ENCODE measurements at regions not wholly inside any gene's neighbourhood (a gene's known extent, or its start where the extent isn't known, plus 50 kb on each side); places are given as distances from the start of the nearest gene placed in this dataset.

GRCh38 chr7:94060752-94061151 lies 56.6 kb upstream of the BET1 start:
- Histone ChIP-seq H3K36me3 (ENCODE audit: low read depth, missing control alignments) (no peaks in the 10 kb centered on the region), H3K4me3 (no peak overlapping the region), H3K9me3 (no peaks in the 10 kb centered on the region), H3K4me1 (no peaks in the 10 kb centered on the region), H3K27ac (no peak overlapping the region), H3K27me3 (no peaks in the 10 kb centered on the region)
- intact Hi-C loops (cut with DNase I; ENCODE audit: low total_unique reads) = no loop called here
- TF ChIP-seq POLR2A (IDR thresholded peaks at IDR 0.05) (no peak), CTCF (IDR thresholded peaks at IDR 0.05) (no peak)
- no peak for DNase-seq
- WGBS, 2 donors = 64 to 66% methylated on average over 5 of the region's 5 CpGs

GRCh38 chr7:94061326-94061725 lies 57.2 kb upstream of the BET1 start:
- no peak overlapping the region for H3K4me3 ChIP-seq
- TF ChIP-seq POLR2A (IDR thresholded peaks at IDR 0.05) = no peak
- no peak for TF ChIP-seq CTCF (IDR thresholded peaks at IDR 0.05)
- no peaks in the 10 kb centered on the region for H3K36me3 ChIP-seq (ENCODE audit: low read depth, missing control alignments)
- H3K4me1 ChIP-seq = no peaks in the 10 kb centered on the region
- H3K27me3 ChIP-seq = no peaks in the 10 kb centered on the region
- WGBS, 2 donors = 67 to 73% methylated on average over 3 of the region's 3 CpGs
- H3K27ac ChIP-seq = no peak overlapping the region
- intact Hi-C loops (cut with DNase I; ENCODE audit: low total_unique reads) = no loop called here
- no peak for DNase-seq
- H3K9me3 ChIP-seq = no peaks in the 10 kb centered on the region

GRCh38 chr7:94062372-94062771 lies 58.2 kb upstream of the BET1 start:
- H3K4me3 ChIP-seq = no peak overlapping the region
- no peaks in the 10 kb centered on the region for H3K4me1 ChIP-seq
- intact Hi-C loops (cut with DNase I; ENCODE audit: low total_unique reads) = no loop called here
- H3K27me3 ChIP-seq = no peaks in the 10 kb centered on the region
- no peaks in the 10 kb centered on the region for H3K9me3 ChIP-seq
- H3K27ac ChIP-seq = no peak overlapping the region
- TF ChIP-seq CTCF (IDR thresholded peaks at IDR 0.05) (no peak), POLR2A (IDR thresholded peaks at IDR 0.05) (no peak)
- DNase-seq = no peak
- 77 to 80% methylated on average over 3 of the region's 3 CpGs for WGBS, 2 donors
- H3K36me3 ChIP-seq (ENCODE audit: low read depth, missing control alignments) = no peaks in the 10 kb centered on the region

- H3K4me1 ChIP-seq = no peaks in the 10 kb centered on the region
- no peak for TF ChIP-seq CTCF (IDR thresholded peaks at IDR 0.05)
- TF ChIP-seq POLR2A (IDR thresholded peaks at IDR 0.05) = no peak
- no peak for DNase-seq
- H3K27me3 ChIP-seq = no peaks in the 10 kb centered on the region
- 47 to 51% methylated on average over 4 of the region's 4 CpGs for WGBS, 2 donors
- H3K4me3 ChIP-seq = no peak overlapping the region
- H3K27ac ChIP-seq = no peak overlapping the region
- intact Hi-C loops (cut with DNase I; ENCODE audit: low total_unique reads) = no loop called here
- H3K36me3 ChIP-seq (ENCODE audit: low read depth, missing control alignments) = no peaks in the 10 kb centered on the region
- no peaks in the 10 kb centered on the region for H3K9me3 ChIP-seq
Measured at GRCh38 chr7:94064541-94065191, 60.5 kb upstream of the BET1 start.

GRCh38 chr7:94067047-94067446 lies 62.9 kb upstream of the BET1 start:
- Histone ChIP-seq H3K9me3 (no peaks in the 10 kb centered on the region), H3K4me1 (no peaks in the 10 kb centered on the region), H3K36me3 (ENCODE audit: low read depth, missing control alignments) (no peaks in the 10 kb centered on the region), H3K4me3 (no peak overlapping the region), H3K27me3 (no peaks in the 10 kb centered on the region), H3K27ac (no peak overlapping the region)
- WGBS, 2 donors = 49 to 75% methylated on average over 1 of the region's 1 CpG
- TF ChIP-seq POLR2A (IDR thresholded peaks at IDR 0.05) (no peak), CTCF (IDR thresholded peaks at IDR 0.05) (no peak)
- DNase-seq = no peak
- intact Hi-C loops (cut with DNase I; ENCODE audit: low total_unique reads) = no loop called here

Data from testis (tissue), 2 donors.